ENCODE measurements at regions not wholly inside any gene's neighbourhood (a gene's known extent, or its start where the extent isn't known, plus 50 kb on each side); places are given as distances from the start of the nearest gene placed in this dataset.

DNA sequence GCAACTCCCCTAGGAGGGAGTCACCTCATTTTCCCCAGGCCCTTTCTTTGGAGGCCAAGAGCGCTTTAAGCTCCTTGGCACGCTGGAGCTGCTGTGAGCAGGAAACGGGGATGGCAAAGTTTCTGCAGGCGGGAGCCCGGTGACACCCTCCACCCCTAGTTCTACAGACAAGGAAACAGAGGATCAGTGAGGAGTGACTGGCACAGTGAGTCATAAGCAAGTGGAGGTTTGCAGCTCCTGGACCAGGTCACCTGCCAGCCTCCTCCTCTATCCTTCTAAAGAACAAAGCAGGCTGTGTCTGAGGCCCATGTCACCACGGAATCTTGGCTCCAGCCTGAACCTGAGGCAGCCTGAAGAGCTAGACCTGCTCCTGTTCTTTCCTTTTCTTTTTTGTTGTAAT, 141.9 kb downstream of the TMEM132E start:
- Mint-ChIP-seq H3K36me3 (ENCODE audit: low read depth, unreplicated experiment) (no peaks in the 10 kb centered on the region), H3K4me1 (ENCODE audit: low read depth, unreplicated experiment) (peaks cover 5% of the 10 kb centered on the region), H3K27ac (ENCODE audit: unreplicated experiment) (no peak overlapping the region), H3K27me3 (ENCODE audit: low read depth, unreplicated experiment) (peaks cover 44% of the 10 kb centered on the region), H3K9me3 (ENCODE audit: unreplicated experiment) (no peaks in the 10 kb centered on the region), H3K4me3 (ENCODE audit: unreplicated experiment) (no peak overlapping the region)
- Histone ChIP-seq H3K9me3 (ENCODE audit: insufficient read depth, low read depth, low read length) (no peaks in the 10 kb centered on the region), H3K9ac (ENCODE audit: low read length) (no peak overlapping the region), H3K27ac (ENCODE audit: low read depth, low read length) (no peak overlapping the region), H3K27me3 (ENCODE audit: insufficient read depth, low read length) (no peaks in the 10 kb centered on the region), H3K4me3 (ENCODE audit: insufficient read depth, low read depth, low read length) (no peak overlapping the region), H3K4me2 (ENCODE audit: low read length) (no peak overlapping the region), H3K4me1 (ENCODE audit: insufficient read depth, low read length) (no peaks in the 10 kb centered on the region), H3K79me2 (ENCODE audit: insufficient read depth, low read length) (no peaks in the 10 kb centered on the region), H4K20me1 (ENCODE audit: insufficient read depth, low read length) (no peaks in the 10 kb centered on the region), H3K36me3 (ENCODE audit: insufficient read depth, low read length) (no peaks in the 10 kb centered on the region), H2AFZ (ENCODE audit: low read depth, low read length) (no peak overlapping the region)
- no peak for DNase-seq (ENCODE audit: low read depth)
- TF ChIP-seq, protein P1, sequence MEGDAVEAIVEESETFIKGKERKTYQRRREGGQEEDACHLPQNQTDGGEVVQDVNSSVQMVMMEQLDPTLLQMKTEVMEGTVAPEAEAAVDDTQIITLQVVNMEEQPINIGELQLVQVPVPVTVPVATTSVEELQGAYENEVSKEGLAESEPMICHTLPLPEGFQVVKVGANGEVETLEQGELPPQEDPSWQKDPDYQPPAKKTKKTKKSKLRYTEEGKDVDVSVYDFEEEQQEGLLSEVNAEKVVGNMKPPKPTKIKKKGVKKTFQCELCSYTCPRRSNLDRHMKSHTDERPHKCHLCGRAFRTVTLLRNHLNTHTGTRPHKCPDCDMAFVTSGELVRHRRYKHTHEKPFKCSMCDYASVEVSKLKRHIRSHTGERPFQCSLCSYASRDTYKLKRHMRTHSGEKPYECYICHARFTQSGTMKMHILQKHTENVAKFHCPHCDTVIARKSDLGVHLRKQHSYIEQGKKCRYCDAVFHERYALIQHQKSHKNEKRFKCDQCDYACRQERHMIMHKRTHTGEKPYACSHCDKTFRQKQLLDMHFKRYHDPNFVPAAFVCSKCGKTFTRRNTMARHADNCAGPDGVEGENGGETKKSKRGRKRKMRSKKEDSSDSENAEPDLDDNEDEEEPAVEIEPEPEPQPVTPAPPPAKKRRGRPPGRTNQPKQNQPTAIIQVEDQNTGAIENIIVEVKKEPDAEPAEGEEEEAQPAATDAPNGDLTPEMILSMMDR (IDR thresholded peaks at IDR 0.05; ENCODE audit: insufficient read depth, low read depth, low read length) = no peak
- TF ChIP-seq EZH2 (IDR thresholded peaks at IDR 0.05; ENCODE audit: insufficient read depth, low read length) = no peak
- no peak for FAIRE-seq

GRCh38 chr17:34720760-34721159, 141.4 kb downstream of the TMEM132E start:
- no peak for FAIRE-seq
- Histone ChIP-seq H3K4me1 (ENCODE audit: insufficient read depth, low read length) (no peaks in the 10 kb centered on the region), H3K36me3 (ENCODE audit: insufficient read depth, low read length) (no peaks in the 10 kb centered on the region), H3K4me2 (ENCODE audit: low read length) (no peak overlapping the region), H3K27ac (ENCODE audit: low read depth, low read length) (no peak overlapping the region), H2AFZ (ENCODE audit: low read depth, low read length) (no peak overlapping the region), H3K9me3 (ENCODE audit: insufficient read depth, low read depth, low read length) (no peaks in the 10 kb centered on the region), H4K20me1 (ENCODE audit: insufficient read depth, low read length) (no peaks in the 10 kb centered on the region), H3K27me3 (ENCODE audit: insufficient read depth, low read length) (no peaks in the 10 kb centered on the region), H3K9ac (ENCODE audit: low read length) (no peak overlapping the region), H3K79me2 (ENCODE audit: insufficient read depth, low read length) (no peaks in the 10 kb centered on the region), H3K4me3 (ENCODE audit: insufficient read depth, low read depth, low read length) (no peak overlapping the region)
- DNase-seq (ENCODE audit: low read depth) = no peak
- no peaks in the 10 kb centered on the region for H3K36me3 Mint-ChIP-seq (ENCODE audit: low read depth, unreplicated experiment)
- H3K27me3 Mint-ChIP-seq (ENCODE audit: low read depth, unreplicated experiment) = peaks cover 40% of the 10 kb centered on the region
- no peak overlapping the region for H3K27ac Mint-ChIP-seq (ENCODE audit: unreplicated experiment)
- H3K4me1 Mint-ChIP-seq (ENCODE audit: low read depth, unreplicated experiment) = peaks cover 9% of the 10 kb centered on the region
- TF ChIP-seq EZH2 (IDR thresholded peaks at IDR 0.05; ENCODE audit: insufficient read depth, low read length) = no peak
- TF ChIP-seq, protein P1 (IDR thresholded peaks at IDR 0.05; ENCODE audit: insufficient read depth, low read depth, low read length) = no peak
- H3K4me3 Mint-ChIP-seq (ENCODE audit: unreplicated experiment) = no peak overlapping the region
- no peaks in the 10 kb centered on the region for H3K9me3 Mint-ChIP-seq (ENCODE audit: unreplicated experiment)

- Mint-ChIP-seq H3K9me3 (ENCODE audit: unreplicated experiment) (peaks cover 1% of the 10 kb centered on the region), H3K27me3 (ENCODE audit: low read depth, unreplicated experiment) (peaks cover 41% of the 10 kb centered on the region), H3K27ac (ENCODE audit: unreplicated experiment) (no peak overlapping the region), H3K36me3 (ENCODE audit: low read depth, unreplicated experiment) (no peaks in the 10 kb centered on the region), H3K4me1 (ENCODE audit: low read depth, unreplicated experiment) (peaks cover 9% of the 10 kb centered on the region), H3K4me3 (ENCODE audit: unreplicated experiment) (no peak overlapping the region)
- H3K36me3 ChIP-seq (ENCODE audit: insufficient read depth, low read length) = no peaks in the 10 kb centered on the region
- no peak overlapping the region for H3K9ac ChIP-seq (ENCODE audit: low read length)
- DNase-seq (ENCODE audit: low read depth) = no peak
- no peak overlapping the region for H3K4me3 ChIP-seq (ENCODE audit: insufficient read depth, low read depth, low read length)
- H3K79me2 ChIP-seq (ENCODE audit: insufficient read depth, low read length) = no peaks in the 10 kb centered on the region
- H3K27ac ChIP-seq (ENCODE audit: low read depth, low read length) = no peak overlapping the region
- TF ChIP-seq, protein P1 (IDR thresholded peaks at IDR 0.05; ENCODE audit: insufficient read depth, low read depth, low read length) = no peak
- no peak for TF ChIP-seq EZH2 (IDR thresholded peaks at IDR 0.05; ENCODE audit: insufficient read depth, low read length)
- no peaks in the 10 kb centered on the region for H3K4me1 ChIP-seq (ENCODE audit: insufficient read depth, low read length)
- no peak overlapping the region for H3K4me2 ChIP-seq (ENCODE audit: low read length)
- H2AFZ ChIP-seq (ENCODE audit: low read depth, low read length) = no peak overlapping the region
- H3K27me3 ChIP-seq (ENCODE audit: insufficient read depth, low read length) = no peaks in the 10 kb centered on the region
- H4K20me1 ChIP-seq (ENCODE audit: insufficient read depth, low read length) = no peaks in the 10 kb centered on the region
- no peak for FAIRE-seq
- H3K9me3 ChIP-seq (ENCODE audit: insufficient read depth, low read depth, low read length) = no peaks in the 10 kb centered on the region
Observed at GRCh38 chr17:34719569-34719968, 140.2 kb downstream of the TMEM132E start.
